ENCODE measurements at regions not wholly inside any gene's neighbourhood (a gene's known extent, or its start where the extent isn't known, plus 50 kb on each side); places are given as distances from the start of the nearest gene placed in this dataset.

DNA sequence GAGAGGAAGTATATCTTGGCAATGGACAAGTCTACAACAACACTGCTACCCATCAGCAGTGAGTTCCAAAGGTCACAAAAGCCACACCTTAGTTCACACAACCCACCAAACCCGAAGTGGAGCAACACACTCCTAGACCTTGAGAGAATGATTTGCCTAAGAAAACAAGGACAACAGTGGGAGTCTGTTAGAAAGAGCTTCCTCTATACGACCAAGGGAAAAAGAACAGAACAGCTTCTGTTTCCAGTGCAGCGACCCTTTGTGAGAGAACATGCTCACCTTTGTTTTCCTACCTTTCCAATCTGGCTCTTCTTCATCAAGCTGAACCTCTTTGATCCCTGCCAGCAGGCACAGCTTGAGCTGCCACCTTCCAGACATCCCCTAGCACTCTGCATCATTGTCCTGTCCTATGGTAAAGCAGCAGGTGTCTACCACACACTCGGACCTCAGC is 56.7 kb upstream of the PALMD start (continued):
- TF ChIP-seq RERE (CRISPR knock-in tag; IDR thresholded peaks at IDR 0.05; ENCODE audit: low read depth) (0 out of 2 replicates have a peak, but pooled peaks have one; percentile 35), ZBTB38 (CRISPR knock-in tag; IDR thresholded peaks at IDR 0.05) (no peak), PHF8 (CRISPR knock-in tag; IDR thresholded peaks at IDR 0.05) (no peak), NR2F2 (IDR thresholded peaks at IDR 0.05; ENCODE audit: borderline replicate concordance, low read depth) (0 out of 2 replicates have a peak, but pooled peaks have one; percentile 27), MAZ (IDR thresholded peaks at IDR 0.05; ENCODE audit: borderline replicate concordance, low read depth, low read length) (no peak), MAZ (CRISPR knock-in tag; IDR thresholded peaks at IDR 0.05; ENCODE audit: low read depth) (no peak), HNF1A (IDR thresholded peaks at IDR 0.05; ENCODE audit: low read depth) (0 out of 2 replicates have a peak, but pooled peaks have one; percentile 37), HNF1A (CRISPR knock-in tag; IDR thresholded peaks at IDR 0.05; ENCODE audit: borderline replicate concordance) (peak; percentile 79; the same call in 1 of the 2 replicates), DMTF1 (CRISPR knock-in tag; IDR thresholded peaks at IDR 0.05) (no peak), ZNF333 (CRISPR knock-in tag; IDR thresholded peaks at IDR 0.05; ENCODE audit: borderline replicate concordance) (no peak), ZNF761 (CRISPR knock-in tag; conservative IDR thresholded peaks at IDR 0.05) (no peak), HES4 (CRISPR knock-in tag; IDR thresholded peaks at IDR 0.05; ENCODE audit: borderline replicate concordance) (no peak), BHLHE40 (IDR thresholded peaks at IDR 0.05; ENCODE audit: low read length) (no peak), ZFY (CRISPR knock-in tag; IDR thresholded peaks at IDR 0.05) (no peak), MBD4 (IDR thresholded peaks at IDR 0.05; ENCODE audit: borderline replicate concordance, low read length) (no peak), MYNN (CRISPR knock-in tag; IDR thresholded peaks at IDR 0.05; ENCODE audit: low read depth) (no peak), PCBP2 (optimal IDR thresholded peaks at IDR 0.05; ENCODE audit: low read depth, low read length, poor library complexity, severe bottlenecking) (no peak), KLF16 (CRISPR knock-in tag; IDR thresholded peaks at IDR 0.05) (no peak; a peak in 2 of 4 replicates)
